ENCODE measurements at regions not wholly inside any gene's neighbourhood (a gene's known extent, or its start where the extent isn't known, plus 50 kb on each side); places are given as distances from the start of the nearest gene placed in this dataset.

- no peak for DNase-seq
Measured at GRCh38 chr10:43863859-43864591, 215.3 kb upstream of the ZNF32 start.

DNA sequence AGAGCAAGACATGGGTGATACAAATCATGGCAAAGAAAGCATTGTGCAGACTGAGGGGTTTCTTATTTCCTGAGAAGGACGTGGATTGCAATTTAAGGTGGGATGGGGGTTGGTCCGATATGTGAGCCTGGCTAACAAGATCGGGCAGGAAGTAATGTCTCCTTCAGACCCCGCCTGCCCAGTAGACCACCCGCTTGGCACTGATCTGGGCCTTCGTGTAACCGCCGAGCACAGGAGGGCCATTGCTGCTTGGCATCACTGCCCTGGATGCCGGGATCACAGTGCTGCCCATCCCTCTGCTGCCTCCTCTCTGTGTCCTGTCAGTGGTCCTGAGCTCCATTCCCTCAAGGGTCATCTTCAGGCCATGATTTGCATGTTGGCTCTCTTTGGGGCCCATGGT is 214.6 kb upstream of the ZNF32 start:
- DNase-seq = no peak

DNA sequence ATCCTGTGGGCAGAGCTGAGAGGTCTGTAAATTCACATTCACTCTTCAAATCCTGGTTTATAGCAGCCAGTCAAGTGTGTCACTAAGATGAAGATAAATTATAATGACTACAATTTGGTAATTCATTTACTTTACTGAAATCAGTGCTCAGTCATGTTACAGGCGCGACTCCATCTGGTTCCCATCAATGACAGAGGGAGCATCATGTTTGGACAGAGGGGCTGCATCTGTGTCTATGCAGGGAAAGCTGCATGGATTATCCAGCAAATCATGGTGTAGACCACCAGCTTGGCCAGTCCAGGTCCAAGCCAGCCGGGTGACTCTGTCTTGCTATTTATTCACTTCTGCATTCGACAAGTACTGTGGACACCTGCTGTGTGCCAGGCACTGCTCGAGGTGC is 214.1 kb upstream of the ZNF32 start:
- no peak for DNase-seq

- DNase-seq = no peak
Measured at GRCh38 chr10:43861966-43862751, 213.5 kb upstream of the ZNF32 start.

DNA sequence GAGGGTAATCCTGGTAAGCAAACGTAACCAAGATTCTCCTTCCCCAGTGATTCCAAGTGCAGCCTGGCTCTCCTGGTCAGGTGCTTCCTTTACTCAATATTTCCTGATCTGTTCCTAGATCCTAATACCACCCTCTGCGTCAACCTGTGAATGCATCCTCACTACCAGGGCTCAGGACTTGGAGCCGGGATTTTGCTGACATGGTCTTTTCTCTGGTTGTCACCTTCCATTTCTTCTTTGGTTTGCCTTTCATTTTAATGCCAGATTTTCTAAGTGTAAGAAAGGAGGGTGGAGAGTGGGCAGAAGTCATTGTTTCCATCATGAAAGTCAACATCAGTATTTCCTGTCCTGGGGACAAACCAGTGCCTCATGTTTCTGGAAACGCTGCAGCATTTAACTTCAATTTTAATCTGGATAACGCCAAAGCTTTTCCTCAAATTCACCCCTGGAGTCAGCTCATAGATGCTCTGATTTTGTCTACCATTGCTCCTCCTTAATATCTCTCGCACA is 210.4 kb upstream of the ZNF32 start:
- no peak for DNase-seq

GRCh38 chr10:43857931-43858315 is 209.2 kb upstream of the ZNF32 start:
- no peak for DNase-seq

- no peak for DNase-seq
Measured at GRCh38 chr10:43857206-43857930, 208.7 kb upstream of the ZNF32 start.

DNA sequence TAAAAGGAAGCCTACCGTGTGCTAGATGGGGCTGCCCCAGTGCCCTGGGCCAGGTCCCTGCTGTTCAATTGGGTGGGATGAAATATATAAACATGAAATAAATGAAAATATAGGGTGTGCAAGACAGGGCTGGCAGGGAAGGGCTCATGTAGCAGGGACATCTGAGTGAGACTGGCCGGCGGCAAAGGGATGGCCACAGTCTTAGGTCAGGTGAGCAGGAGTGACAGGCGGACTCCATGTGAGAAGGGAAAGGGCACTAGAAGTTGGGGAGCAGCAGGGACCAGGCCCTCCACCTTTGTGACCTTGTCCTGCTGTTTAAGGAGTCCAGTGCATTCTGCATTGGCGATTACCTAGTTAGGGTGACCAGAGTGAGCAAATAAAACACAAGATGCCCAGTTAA is 207.6 kb upstream of the ZNF32 start:
- no peak for DNase-seq

DNA sequence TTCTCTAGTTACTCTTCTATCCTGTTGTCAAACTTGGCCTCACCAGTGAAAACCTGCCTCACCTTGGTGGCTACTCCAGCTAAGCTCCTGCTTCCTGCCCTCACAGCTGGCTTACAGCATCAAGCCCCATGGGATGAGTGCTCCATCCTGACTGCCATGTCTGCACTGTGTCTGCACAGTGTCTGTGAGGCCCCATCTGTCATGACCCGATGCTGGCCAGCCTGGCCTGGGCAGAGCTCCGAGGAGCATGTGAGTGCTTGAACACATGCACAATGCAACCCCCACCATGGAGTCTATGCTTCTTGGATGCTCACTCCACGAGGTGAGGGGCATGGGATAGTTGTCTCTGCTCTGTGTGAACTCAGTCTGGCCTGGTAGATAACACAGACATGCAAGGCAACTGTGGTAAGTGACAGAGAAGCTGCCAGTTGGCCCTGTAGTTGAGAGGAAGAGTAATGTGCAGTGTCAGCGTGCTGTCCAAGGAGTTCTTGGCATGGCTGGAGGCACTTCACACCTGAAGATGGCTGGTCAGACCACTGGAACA is 207.1 kb upstream of the ZNF32 start:
- DNase-seq = no peak

- DNase-seq = no peak
Measured at GRCh38 chr10:43854007-43854406, 205.3 kb upstream of the ZNF32 start.

DNA sequence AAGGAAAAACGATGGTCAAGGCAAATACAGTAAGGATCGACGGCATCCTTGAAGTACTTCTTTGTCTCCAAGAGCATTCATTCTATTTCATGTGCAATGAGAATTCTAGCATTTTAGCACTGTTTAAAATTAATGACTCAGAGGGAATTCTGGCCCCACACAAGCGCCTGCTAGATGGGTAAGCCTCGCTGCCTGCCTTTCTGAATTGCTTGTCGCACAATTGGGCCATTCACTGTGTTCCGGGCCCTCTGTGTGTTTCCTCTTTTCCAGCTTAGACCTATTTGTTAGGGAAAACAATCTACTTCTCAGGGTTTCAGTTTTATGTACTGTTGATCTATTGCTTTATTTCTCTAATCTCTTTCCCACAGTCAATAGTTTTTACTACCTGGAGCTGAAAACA is 204.7 kb upstream of the ZNF32 start:
- no peak for DNase-seq

- no peak for DNase-seq
Measured at GRCh38 chr10:43852644-43853214, 204.0 kb upstream of the ZNF32 start.

GRCh38 chr10:43852149-43852548 is 203.5 kb upstream of the ZNF32 start:
- DNase-seq = no peak

DNA sequence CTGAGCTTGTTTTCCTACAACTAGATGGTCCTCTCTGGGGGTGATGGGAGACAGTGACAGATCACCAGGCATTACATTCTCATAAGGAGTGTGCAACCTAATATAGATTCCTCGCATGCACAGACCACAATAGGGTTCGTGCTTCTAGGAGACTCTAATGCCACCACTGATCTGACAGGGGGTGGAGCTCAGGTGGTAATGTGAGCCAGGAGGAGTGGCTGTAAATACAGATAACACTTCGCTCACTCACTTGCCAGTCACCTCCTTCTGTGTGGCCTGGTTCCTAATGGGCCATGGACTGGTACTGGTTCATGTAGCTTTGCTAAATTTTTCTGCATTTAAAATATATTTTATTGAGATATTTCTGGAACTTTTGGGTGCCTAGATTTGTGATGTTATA is 202.3 kb upstream of the ZNF32 start:
- DNase-seq = no peak

DNA sequence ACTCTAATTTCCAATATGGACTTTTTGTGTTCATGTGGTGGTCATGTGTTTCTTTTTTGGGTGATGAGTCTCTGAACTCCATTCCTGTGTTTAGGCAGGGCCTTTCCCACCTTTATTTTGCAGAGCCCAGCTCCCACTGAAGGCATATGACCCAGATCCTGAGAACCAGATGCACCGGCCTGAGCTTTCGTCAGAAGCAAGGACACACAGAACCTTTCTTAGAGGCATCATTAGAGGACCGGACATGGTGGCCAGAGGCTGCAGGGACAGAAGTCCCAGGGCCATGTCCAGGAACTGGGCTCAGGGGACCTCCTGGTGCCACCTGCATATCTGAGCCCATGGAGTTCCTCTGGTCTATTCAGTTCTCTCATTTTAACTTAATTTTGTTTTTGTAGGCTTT is 200.9 kb upstream of the ZNF32 start:
- DNase-seq = no peak

- no peak for DNase-seq
Measured at GRCh38 chr10:43846968-43847367, 198.3 kb upstream of the ZNF32 start.

- no peak for DNase-seq
Measured at GRCh38 chr10:43846187-43846680, 197.6 kb upstream of the ZNF32 start.

DNA sequence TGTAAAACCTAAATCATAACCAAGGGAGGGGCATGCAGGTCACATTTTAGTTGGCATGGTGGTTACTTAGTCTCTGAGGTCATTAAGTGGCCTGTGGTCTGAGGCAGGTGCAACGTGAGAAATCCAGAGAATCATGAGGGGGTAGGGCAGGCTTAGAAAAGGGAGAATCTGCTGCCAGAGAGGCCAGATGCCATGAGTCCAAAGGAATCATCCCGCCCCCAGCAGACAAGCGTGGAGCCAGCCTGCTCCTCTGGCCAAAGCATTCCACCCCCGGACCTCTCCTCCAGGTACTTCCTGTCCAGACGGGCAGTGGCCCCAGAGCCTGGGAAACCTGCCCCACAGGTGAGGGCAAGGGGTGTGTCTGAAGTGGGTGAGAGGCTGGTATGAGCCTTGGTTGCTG is 196.4 kb upstream of the ZNF32 start:
- no peak for DNase-seq

DNA sequence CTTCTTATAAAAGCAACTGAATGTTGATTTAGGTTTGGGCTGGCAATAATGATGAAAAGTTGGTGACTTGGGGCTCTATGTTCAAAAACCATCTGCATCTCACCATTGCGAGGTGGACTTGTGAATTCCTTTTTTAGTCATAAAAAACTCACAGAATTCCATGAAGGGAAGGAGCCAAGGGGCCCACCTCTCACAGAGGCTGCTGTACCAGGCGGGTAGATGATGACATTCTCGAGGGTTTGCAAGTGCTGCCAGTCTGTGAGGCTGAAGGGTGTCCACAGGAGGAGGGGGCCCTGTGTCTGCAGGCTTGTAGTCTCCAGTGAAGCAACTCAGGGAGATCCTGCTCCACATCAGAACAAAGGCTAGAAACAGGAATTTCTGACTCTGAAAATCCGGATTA is 195.5 kb upstream of the ZNF32 start:
- DNase-seq = no peak

DNA sequence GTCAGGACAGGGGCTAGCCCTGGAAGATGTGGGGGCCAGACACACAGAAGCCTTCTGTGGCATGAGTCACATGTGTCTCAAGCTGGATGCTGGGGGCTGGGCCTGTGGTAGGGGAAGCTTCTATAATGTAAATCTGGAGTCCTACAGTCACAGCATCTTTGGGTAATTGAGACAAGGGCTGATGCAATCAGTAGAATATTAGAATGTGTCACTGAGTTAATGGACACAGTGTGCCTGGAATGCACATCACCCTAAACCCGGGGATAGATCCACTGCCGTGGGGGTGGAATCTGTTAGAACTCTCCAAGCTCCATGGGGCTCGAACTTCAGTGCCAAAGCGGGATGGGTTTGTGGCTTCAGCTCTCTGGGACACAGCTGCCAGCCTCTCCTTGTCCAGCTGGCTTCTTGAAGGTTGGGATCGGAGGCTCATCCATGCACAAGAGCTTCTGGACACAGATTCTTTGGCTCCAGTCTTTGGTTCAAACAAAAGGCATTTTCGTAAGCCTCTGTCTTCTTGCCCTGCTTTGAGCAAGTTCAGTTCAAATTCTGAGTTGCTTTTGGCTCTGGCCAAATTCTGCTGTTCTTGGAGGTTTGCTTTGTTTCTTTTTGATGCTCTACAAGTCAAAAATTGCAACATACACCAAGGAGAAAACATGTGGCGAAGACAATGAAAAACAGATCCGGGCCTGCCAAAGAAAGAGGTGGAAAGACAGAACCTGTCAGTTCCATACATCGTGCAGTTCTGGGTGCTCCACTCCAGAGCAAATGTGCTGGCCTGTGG is 194.8 kb upstream of the ZNF32 start:
- no peak for DNase-seq

GRCh38 chr10:43842496-43842895 is 193.8 kb upstream of the ZNF32 start:
- DNase-seq = no peak

GRCh38 chr10:43842072-43842471 is 193.4 kb upstream of the ZNF32 start:
- DNase-seq = no peak
